H1 (cell line): ENCODE measurements at regions not wholly inside any gene's neighbourhood (a gene's known extent, or its start where the extent isn't known, plus 50 kb on each side); places are given as distances from the start of the nearest gene placed in this dataset.
A peak's percentile ranks its signal among the peaks of the same experiment; 100 is the strongest.

Experiments
- CTCF ChIA-PET: fragments of 300-600 bp; sonication (Branson Sonifier 250); formaldehyde crosslinking; loops from one replicate; lab custom pipeline; 2021; ENCODE audit not compliant: partially characterized antibody; lab: Charles Lee
- POLR2A ChIA-PET: fragments of 300-600 bp; sonication (Branson Sonifier 250); formaldehyde crosslinking; loops from one replicate; lab custom pipeline; 2021; ENCODE audit warnings: inconsistent platforms; ENCODE audit not compliant: partially characterized antibody; lab: Charles Lee
- DNase-seq, 2 experiments: peaks; one replicate each; pipeline versions ENCODE4 v3.0.0 to v3.0.0-alpha.2; 2010 to 2022; ENCODE audit warnings: low spot score in 2 of 2, low read depth in 1 of 2, mixed read lengths in 1 of 2
- FAIRE-seq: peaks from 2 replicates; lab custom pipeline; 2011; peaks lifted over from hg19 to GRCh38; lab: Jason Lieb, UNC
- H2AFZ ChIP-seq: 2 replicates; pipeline ENCODE4 v1.8.1; 2012; ENCODE audit warnings: low read length, inconsistent platforms
- H2AK5ac ChIP-seq: 2 replicates; pipeline ENCODE4 v1.6.1; 2013; ENCODE audit warnings: low read depth, low read length
- H2BK120ac ChIP-seq: replicated peaks from 2 replicates; pipeline ENCODE3; 2013; ENCODE audit warnings: low read depth, low read length, inconsistent platforms
- H2BK12ac ChIP-seq: 2 replicates; pipeline ENCODE4 v1.6.1; 2013; ENCODE audit warnings: low read depth, low read length
- H2BK15ac ChIP-seq: 2 replicates; pipeline ENCODE4 v1.6.1; 2013; ENCODE audit warnings: low read length
- H2BK20ac ChIP-seq: 2 replicates; pipeline ENCODE4 v1.6.1; 2013; ENCODE audit warnings: low read length
- H2BK5ac ChIP-seq: 2 replicates; pipeline ENCODE4 v1.6.1; 2013; ENCODE audit warnings: low read depth, low read length
- H3K14ac ChIP-seq: 2 replicates; pipeline ENCODE4 v1.6.1; 2013; ENCODE audit warnings: inconsistent platforms; ENCODE audit not compliant: insufficient read length
- H3K18ac ChIP-seq: 2 replicates; pipeline ENCODE4 v1.6.1; 2013; ENCODE audit warnings: low read length; ENCODE audit errors: extremely low read depth
- H3K23ac ChIP-seq: 2 replicates; pipeline ENCODE4 v1.6.1; 2013; ENCODE audit warnings: inconsistent platforms; ENCODE audit not compliant: insufficient read length
- H3K23me2 ChIP-seq: 2 replicates; pipeline ENCODE4 v1.6.1; 2013; ENCODE audit warnings: low read depth, low read length
- H3K27ac ChIP-seq: 2 replicates; pipeline ENCODE4 v1.6.1; 2011; ENCODE audit warnings: low read depth, low read length, inconsistent platforms
- H3K27me3 ChIP-seq, 4 experiments: replicated peaks in 1 of 4; 1 replicate in 1 of 4; 2 replicates in 3 of 4; pipeline versions ENCODE4 v1.6.1 to v1.8.1; 2011 to 2013; ENCODE audit warnings: low read length in 3 of 4, mild to moderate bottlenecking in 3 of 4, inconsistent platforms in 2 of 4, mixed read lengths in 2 of 4, moderate library complexity in 1 of 4; ENCODE audit not compliant: control insufficient read depth in 3 of 4, insufficient read depth in 3 of 4; ENCODE audit errors: extremely low read depth in 1 of 4
- H3K36me3 ChIP-seq, 4 experiments: 2 replicates each; pipeline versions ENCODE4 v1.6.1 to v1.8.1; 2011 to 2013; ENCODE audit warnings: mild to moderate bottlenecking in 4 of 4, low read length in 3 of 4, moderate library complexity in 2 of 4, control low read depth in 1 of 4, inconsistent platforms in 1 of 4; ENCODE audit not compliant: insufficient read depth in 4 of 4, control insufficient read depth in 2 of 4
- H3K4ac ChIP-seq: replicated peaks from 2 replicates; pipeline ENCODE3; 2013; ENCODE audit warnings: low read length, low read depth, mixed read lengths, inconsistent platforms; ENCODE audit not compliant: insufficient read length
- H3K4me1 ChIP-seq, 4 experiments: replicated peaks in 1 of 4; 1 replicate in 1 of 4; 2 replicates in 3 of 4; pipeline versions ENCODE4 v1.6.1 to v1.8.1; 2011 to 2013; ENCODE audit warnings: low read length in 3 of 4, inconsistent platforms in 2 of 4, mixed read lengths in 1 of 4; ENCODE audit not compliant: insufficient read depth in 4 of 4, control insufficient read depth in 3 of 4
- H3K4me2 ChIP-seq, 2 experiments: 2 replicates each; pipeline versions ENCODE4 v1.6.1 to v1.8.1; 2011 to 2013; ENCODE audit warnings: low read depth in 2 of 2, low read length in 2 of 2, control low read depth in 1 of 2, inconsistent platforms in 1 of 2, mild to moderate bottlenecking in 1 of 2; ENCODE audit not compliant: insufficient read depth in 1 of 2
- H3K4me3 ChIP-seq, 4 experiments: fragments of 200-600, 300-600 bp in 1 of 4; sonication (generic), shearing (Covaris generic), sonication (Bioruptor Twin) in 1 of 4; 2 replicates each; pipeline versions ENCODE4 v1.5.1 to v1.8.1; 2011 to 2016; ENCODE audit warnings: low read length in 4 of 4, low read depth in 3 of 4, control low read depth in 2 of 4, inconsistent platforms in 2 of 4, mild to moderate bottlenecking in 2 of 4, mixed read lengths in 1 of 4, moderate library complexity in 1 of 4; ENCODE audit not compliant: insufficient read depth in 2 of 4; ENCODE audit errors: extremely low read depth in 1 of 4
- H3K56ac ChIP-seq: replicated peaks from 2 replicates; pipeline ENCODE3; 2013; ENCODE audit warnings: low read depth, mild to moderate bottlenecking, mixed read lengths, low read length, inconsistent platforms; ENCODE audit not compliant: insufficient read length
- H3K79me1 ChIP-seq: 2 replicates; pipeline ENCODE4 v1.6.1; 2013; ENCODE audit warnings: low read depth, low read length, control low read depth
- H3K79me2 ChIP-seq, 2 experiments: 2 replicates each; pipeline versions ENCODE4 v1.6.1 to v1.8.1; 2012 to 2013; ENCODE audit warnings: low read length in 2 of 2, mild to moderate bottlenecking in 2 of 2, inconsistent platforms in 1 of 2; ENCODE audit not compliant: insufficient read depth in 2 of 2, control insufficient read depth in 1 of 2
- H3K9ac ChIP-seq, 4 experiments: replicated peaks in 1 of 4; 1 replicate in 1 of 4; 2 replicates in 3 of 4; pipeline versions ENCODE4 v1.6.1 to v1.8.1; 2011 to 2013; ENCODE audit warnings: low read depth in 3 of 4, low read length in 3 of 4, control low read depth in 2 of 4, mild to moderate bottlenecking in 2 of 4, moderate library complexity in 2 of 4, inconsistent platforms in 1 of 4; ENCODE audit errors: extremely low read depth in 1 of 4
- H3K9me3 ChIP-seq, 2 experiments: 2 replicates each; pipeline versions ENCODE4 v1.6.1 to v1.8.1; 2012 to 2013; ENCODE audit warnings: mild to moderate bottlenecking in 2 of 2, moderate library complexity in 2 of 2, control low read depth in 1 of 2, inconsistent platforms in 1 of 2, low read depth in 1 of 2, low read length in 1 of 2, mixed read lengths in 1 of 2; ENCODE audit not compliant: insufficient read depth in 2 of 2
- H4K20me1 ChIP-seq, 2 experiments: replicated peaks in 1 of 2; 2 replicates each; pipeline versions ENCODE3 to v1.8.1; 2011 to 2013; ENCODE audit warnings: inconsistent platforms in 2 of 2, low read length in 2 of 2, mild to moderate bottlenecking in 1 of 2; ENCODE audit not compliant: insufficient read depth in 2 of 2, control insufficient read depth in 1 of 2
- H4K5ac ChIP-seq: 2 replicates; pipeline ENCODE4 v1.6.1; 2013; ENCODE audit warnings: low read length, low read depth, mixed read lengths, inconsistent platforms; ENCODE audit not compliant: insufficient read length
- H4K8ac ChIP-seq: 2 replicates; pipeline ENCODE4 v1.8.0; 2013; ENCODE audit warnings: mild to moderate bottlenecking, moderate library complexity, low read length, inconsistent platforms; ENCODE audit not compliant: insufficient read depth; ENCODE audit errors: extremely low read depth
- H4K91ac ChIP-seq: replicated peaks from 2 replicates; pipeline ENCODE3; 2013; ENCODE audit warnings: low read length, mixed read lengths, inconsistent platforms; ENCODE audit not compliant: insufficient read length
- SAP30 ChIP-seq: fragments of 300-600 bp; sonication (generic); IDR thresholded peaks from 2 replicates; pipeline ENCODE4 v1.7.1; 2012; ENCODE audit warnings: low read length, moderate library complexity, mild to moderate bottlenecking, inconsistent platforms; ENCODE audit not compliant: insufficient read depth, insufficient replicate concordance
- SIX5 ChIP-seq: IDR thresholded peaks from 2 replicates; pipeline ENCODE4 v1.6.1; 2011; ENCODE audit warnings: mild to moderate bottlenecking, low read depth, low read length
- WGBS, 2 experiments: shearing (Covaris generic) in 1 of 2; methylation state at CpG; one replicate each; pipeline versions ENCODE4 v1.1.6 to v1.1.7; 2013 to 2015; ENCODE audit warnings: low lambda C conversion rate in 2 of 2, mixed read lengths in 2 of 2, inconsistent platforms in 1 of 2, low coverage in 1 of 2, missing lambda C conversion rate in 1 of 2; ENCODE audit not compliant: insufficient replicate concordance in 2 of 2, insufficient coverage in 1 of 2, insufficient read length in 1 of 2; ENCODE audit errors: extremely low coverage in 1 of 2, missing lambda C conversion rate in 1 of 2; 5-methylcytosine and 5-hydroxymethylcytosine counted together

DNA sequence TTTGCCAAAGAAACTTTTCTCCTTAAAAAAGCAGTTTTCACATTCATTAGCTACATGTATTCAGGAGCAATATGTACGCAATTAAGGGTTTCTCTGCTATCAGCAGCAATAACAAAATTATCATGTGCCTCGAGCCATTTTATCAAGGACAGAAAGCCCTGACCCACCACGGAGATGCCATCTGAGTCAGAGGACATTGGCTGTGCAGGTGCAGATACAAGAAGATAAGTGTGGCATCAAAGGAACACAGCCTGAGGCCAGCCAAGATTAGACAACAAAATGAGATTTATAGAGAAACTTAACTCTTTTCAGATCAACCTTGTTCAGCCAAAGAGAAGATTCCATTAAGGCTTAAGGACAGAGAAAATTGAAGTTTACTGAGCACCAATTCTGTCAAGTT, 115.2 kb upstream of the LGSN start:
- DNase-seq (no peak), FAIRE-seq (no peak)
- H3K79me1 ChIP-seq: no peaks in the 10 kb centered on the region
- H2BK5ac ChIP-seq: no peak overlapping the region
- H3K14ac ChIP-seq: no peak overlapping the region
- no peaks in the 10 kb centered on the region for H3K23me2 ChIP-seq
- no peak overlapping the region for H2BK20ac ChIP-seq
- H2BK12ac ChIP-seq: no peak overlapping the region
- H3K27me3 ChIP-seq: no peaks in the 10 kb centered on the region
- no peaks in the 10 kb centered on the region for H3K9me3 ChIP-seq
- no peaks in the 10 kb centered on the region for H3K4me1 ChIP-seq
- no peak overlapping the region for H4K91ac ChIP-seq
- H4K8ac ChIP-seq: no peak overlapping the region
- no peak overlapping the region for H3K18ac ChIP-seq
- no peak for TF ChIP-seq SIX5
- no peak for TF ChIP-seq SAP30
- TF ChIP-seq, all 59 proteins: peak for 0
- Histone ChIP-seq H3K23ac (no peak overlapping the region), H3K36me3 (no peaks in the 10 kb centered on the region), H4K5ac (no peak overlapping the region), H3K4ac (no peak overlapping the region), H3K56ac (no peak overlapping the region), H2AK5ac (no peak overlapping the region), H3K9ac (no peak overlapping the region), H3K27ac (no peak overlapping the region), H3K4me3 (no peak overlapping the region), H2BK15ac (no peak overlapping the region), H4K20me1 (no peaks in the 10 kb centered on the region), H3K4me2 (no peak overlapping the region), H2AFZ (peak overlapping the region; percentile 21; the same call in 1 of the 2 replicates), H2BK120ac (no peak overlapping the region), H3K79me2 (no peaks in the 10 kb centered on the region)
- POLR2A ChIA-PET: no interaction called here
- CTCF ChIA-PET: no interaction called here
- WGBS, 2 experiments: 92% methylated on average over 3 of the region's 3 CpGs; no CpG with 5 or more reads in 1 of the 2 experiments
